ES-I3 (cell line): ENCODE measurements at regions not wholly inside any gene's neighbourhood (a gene's known extent, or its start where the extent isn't known, plus 50 kb on each side); places are given as distances from the start of the nearest gene placed in this dataset.

Source experiments
- H3K36me3 ChIP-seq: 2 replicates; pipeline ENCODE4 v1.6.1; 2013; ENCODE audit warnings: mild to moderate bottlenecking, low read length, control low read depth, moderate library complexity; ENCODE audit not compliant: insufficient read depth
- H3K4me1 ChIP-seq: 2 replicates; pipeline ENCODE4 v1.6.1; 2013; ENCODE audit warnings: mild to moderate bottlenecking, control low read depth, low read length; ENCODE audit not compliant: insufficient read depth
- H3K9ac ChIP-seq: 2 replicates; pipeline ENCODE4 v1.6.1; 2013; ENCODE audit warnings: low read depth, mild to moderate bottlenecking, low read length, moderate library complexity
- H3K9me3 ChIP-seq: 2 replicates; pipeline ENCODE4 v1.6.1; 2013; ENCODE audit warnings: mild to moderate bottlenecking, low read length, moderate library complexity; ENCODE audit not compliant: control insufficient read depth, insufficient read depth

DNA sequence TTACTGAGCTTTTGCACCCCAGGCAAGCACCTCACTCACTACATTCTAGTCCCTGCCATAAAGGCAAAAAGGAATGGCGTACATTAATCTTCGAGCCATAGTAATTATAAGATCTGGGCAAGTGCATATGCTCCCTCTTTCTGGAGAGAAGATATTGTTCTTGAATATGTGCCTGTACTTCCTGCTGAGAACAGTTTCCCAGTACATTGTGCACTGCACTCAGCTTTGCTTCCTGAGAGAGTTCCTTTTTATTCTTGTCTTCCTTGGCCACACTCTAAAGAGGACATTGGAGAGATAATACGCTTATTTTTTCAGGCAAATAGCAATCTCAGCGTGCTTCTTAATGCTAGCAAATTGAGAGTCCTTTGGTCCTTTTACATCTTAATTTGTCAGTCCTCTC is 909.0 kb upstream of the PCDH10 start:
- no peaks in the 10 kb centered on the region for H3K36me3 ChIP-seq
- no peaks in the 10 kb centered on the region for H3K4me1 ChIP-seq
- no peak overlapping the region for H3K9ac ChIP-seq
- no peaks in the 10 kb centered on the region for H3K9me3 ChIP-seq

DNA sequence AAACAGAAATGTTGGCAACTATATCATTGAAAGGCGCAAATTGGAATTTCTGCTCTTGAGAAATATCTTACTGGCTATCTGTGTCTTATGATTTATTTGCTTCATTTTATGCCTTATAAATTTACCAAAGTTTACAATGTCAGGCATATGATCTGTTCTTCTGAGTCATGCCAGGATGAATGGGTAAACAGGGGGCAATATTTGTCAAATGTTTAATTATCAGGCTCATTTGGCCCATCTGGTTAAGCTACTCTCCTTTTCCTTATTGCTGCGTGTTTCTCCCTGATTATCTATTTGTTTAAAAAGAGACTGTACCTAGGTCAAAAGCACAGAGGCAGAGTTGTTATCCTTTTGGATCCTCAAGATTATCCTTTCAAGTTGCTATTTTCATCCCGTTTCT is 903.8 kb upstream of the PCDH10 start:
- no peaks in the 10 kb centered on the region; the same call in 1 of the 2 replicates for H3K9me3 ChIP-seq
- no peaks in the 10 kb centered on the region for H3K36me3 ChIP-seq
- no peaks in the 10 kb centered on the region for H3K4me1 ChIP-seq
- no peak overlapping the region for H3K9ac ChIP-seq

DNA sequence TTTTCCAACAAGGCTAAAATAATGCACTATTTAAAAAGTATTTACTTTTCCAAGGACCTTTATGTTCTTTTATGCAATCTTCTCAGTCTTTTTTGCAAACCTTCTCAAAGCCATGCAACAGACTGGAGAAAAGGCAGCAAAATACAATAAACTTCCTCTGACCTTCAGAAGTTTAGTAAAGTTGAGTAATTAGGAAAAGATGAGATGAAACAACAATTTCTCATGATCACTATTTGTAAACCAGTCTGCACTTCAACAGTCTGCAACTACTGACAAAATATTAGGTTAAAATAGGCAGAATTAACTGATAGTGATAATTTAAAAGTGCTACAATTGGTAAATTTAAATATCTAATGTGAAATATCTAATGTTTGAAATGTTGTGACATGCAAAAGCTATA is 884.9 kb upstream of the PCDH10 start:
- Histone ChIP-seq H3K4me1 (no peaks in the 10 kb centered on the region), H3K9ac (no peak overlapping the region), H3K9me3 (no peaks in the 10 kb centered on the region), H3K36me3 (no peaks in the 10 kb centered on the region)

DNA sequence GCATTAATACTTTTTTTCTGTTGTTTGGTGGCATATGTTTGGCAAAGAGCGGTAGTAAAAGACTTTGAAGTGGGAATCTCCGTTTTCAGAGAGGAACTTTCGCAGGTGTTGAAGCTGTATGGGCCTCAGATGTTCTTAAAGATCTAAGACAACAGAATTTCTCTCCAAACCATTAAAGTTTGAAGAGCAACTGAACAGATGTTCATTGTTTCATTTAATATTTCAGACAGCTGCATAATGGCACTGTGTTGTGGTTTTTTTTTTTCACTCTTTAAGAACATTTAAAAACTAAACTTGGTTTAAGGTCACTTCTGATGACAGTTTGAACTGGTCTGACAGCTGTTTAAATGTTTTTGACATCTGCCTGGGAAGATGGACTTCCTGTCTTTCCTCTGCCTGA is 882.7 kb upstream of the PCDH10 start:
- H3K4me1 ChIP-seq = no peaks in the 10 kb centered on the region
- no peaks in the 10 kb centered on the region for H3K36me3 ChIP-seq
- no peak overlapping the region for H3K9ac ChIP-seq
- no peaks in the 10 kb centered on the region for H3K9me3 ChIP-seq

DNA sequence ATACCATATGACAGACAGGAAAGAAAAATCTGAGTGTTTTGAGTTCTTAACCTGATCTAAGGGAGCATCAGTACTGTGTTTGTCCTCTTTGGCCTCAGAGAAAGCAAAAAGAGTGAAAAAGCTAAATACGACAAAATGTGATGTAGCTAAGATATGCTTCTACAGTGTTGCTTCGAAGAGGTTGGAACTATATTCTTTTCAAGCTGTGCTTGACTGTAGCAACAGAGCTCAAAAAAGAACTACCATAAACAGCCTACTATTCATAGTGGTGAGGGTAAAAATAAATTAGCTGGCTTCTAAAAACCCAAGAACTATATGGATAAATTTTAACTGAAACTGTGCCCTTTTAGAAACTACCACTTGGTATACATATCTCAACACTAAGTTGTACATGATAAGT is 881.8 kb upstream of the PCDH10 start:
- Histone ChIP-seq H3K9me3 (no peaks in the 10 kb centered on the region), H3K9ac (no peak overlapping the region), H3K36me3 (no peaks in the 10 kb centered on the region), H3K4me1 (no peaks in the 10 kb centered on the region)

DNA sequence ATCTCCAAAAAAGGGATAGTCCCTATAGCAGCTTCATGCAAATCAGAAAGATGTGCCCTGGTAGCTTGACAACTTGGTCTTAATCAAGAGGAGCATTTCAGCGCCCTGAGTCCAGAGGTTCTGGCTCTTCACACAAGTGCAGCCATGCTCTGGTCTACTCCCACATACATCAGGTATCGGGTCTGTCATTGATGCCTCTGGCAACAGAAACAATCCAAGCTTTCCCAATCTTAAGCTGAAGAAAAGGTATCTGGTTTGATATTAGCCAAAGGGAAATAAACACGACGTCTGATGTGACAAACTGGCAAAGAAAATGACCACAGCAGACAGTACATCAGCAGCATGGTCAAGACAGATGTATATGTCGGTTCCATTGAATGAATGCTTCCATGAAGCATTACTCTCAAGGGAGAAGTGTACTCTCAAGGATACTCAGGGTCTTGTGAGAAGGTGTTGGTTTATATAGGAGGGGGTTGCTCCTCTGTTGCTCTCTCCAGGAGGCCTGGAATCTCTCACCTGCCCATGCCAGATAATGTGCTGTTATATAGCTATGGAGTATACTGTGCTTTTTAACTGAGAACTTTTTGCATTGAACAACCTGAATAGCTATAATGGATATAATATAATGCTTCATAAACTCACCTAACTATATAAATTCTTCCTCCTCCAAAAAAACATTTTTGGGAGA is 879.6 kb upstream of the PCDH10 start:
- H3K9ac ChIP-seq = no peak overlapping the region
- H3K36me3 ChIP-seq = no peaks in the 10 kb centered on the region
- H3K4me1 ChIP-seq = no peaks in the 10 kb centered on the region
- no peaks in the 10 kb centered on the region for H3K9me3 ChIP-seq

DNA sequence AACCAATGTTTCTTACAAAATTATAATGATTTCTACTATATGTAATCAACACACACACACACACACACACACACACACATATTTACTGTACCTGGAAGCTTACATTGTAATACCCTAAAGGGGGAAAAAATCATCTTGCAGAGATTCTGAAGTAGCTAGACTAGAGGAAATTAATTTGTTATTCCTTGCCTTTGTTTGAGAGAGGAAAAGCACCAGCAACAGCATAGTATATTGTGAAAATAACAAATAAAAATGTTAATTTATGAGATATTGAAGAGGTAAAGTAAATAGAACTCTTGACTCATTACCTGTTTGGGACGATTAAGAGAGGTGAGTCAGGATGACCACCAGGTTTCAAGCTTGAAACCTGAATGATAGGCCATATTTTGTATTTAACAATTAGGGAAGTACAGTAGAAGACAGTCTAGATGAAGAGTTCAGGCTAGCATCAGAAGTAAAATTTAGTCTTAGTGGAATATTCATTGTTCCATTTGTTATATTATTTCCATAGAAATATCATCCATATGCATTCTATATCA is 873.4 kb upstream of the PCDH10 start:
- H3K4me1 ChIP-seq = no peaks in the 10 kb centered on the region

DNA sequence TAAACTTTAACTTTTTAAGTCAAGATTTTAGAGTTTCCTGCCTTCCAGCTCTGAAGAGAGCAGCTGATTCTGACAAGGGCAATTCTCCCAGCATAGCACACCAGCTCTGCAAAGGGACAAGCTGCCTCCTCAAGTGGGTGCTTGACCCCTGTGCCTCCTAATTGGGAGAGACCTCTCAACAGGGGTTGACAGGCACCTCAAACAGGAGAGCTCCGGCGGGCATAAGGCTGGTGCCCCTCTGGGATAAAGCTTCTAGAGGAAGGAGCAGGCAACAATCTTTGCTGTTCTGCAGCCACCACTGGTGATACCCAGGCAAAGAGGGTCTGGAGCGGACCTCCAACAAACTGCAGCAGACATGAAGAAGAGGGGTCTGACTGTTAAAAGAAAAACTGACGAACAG is 872.9 kb upstream of the PCDH10 start:
- Histone ChIP-seq H3K9ac (no peak overlapping the region), H3K4me1 (no peaks in the 10 kb centered on the region), H3K9me3 (peaks cover 4% of the 10 kb centered on the region; the same call in 1 of the 2 replicates), H3K36me3 (no peaks in the 10 kb centered on the region)

More for the DNA sequence above, 873.4 kb upstream of the PCDH10 start:
- Histone ChIP-seq H3K9ac (no peak overlapping the region), H3K9me3 (peaks cover 4% of the 10 kb centered on the region; the same call in 1 of the 2 replicates), H3K36me3 (no peaks in the 10 kb centered on the region)

DNA sequence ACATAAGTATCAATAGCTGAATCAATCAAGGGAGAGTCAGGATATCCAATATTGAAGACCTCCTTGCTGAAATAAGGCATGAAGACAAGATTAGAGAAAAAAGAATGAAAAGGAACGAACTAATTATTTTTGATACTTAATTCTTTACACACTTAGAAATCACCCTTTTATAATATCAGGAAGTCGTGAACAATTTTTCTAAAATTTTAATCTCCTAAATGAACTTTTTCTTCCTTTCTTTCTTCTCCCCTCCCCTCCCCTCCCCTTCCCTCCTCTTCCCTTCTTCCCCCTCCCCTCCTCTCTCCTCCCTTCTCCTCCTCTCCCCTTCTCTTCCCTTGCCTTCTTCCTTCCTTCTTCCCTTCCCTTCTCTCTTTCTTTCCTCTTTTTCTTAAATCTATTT is 872.1 kb upstream of the PCDH10 start:
- Histone ChIP-seq H3K4me1 (no peaks in the 10 kb centered on the region), H3K36me3 (no peaks in the 10 kb centered on the region), H3K9me3 (peaks cover 4% of the 10 kb centered on the region; the same call in 1 of the 2 replicates), H3K9ac (no peak overlapping the region)

DNA sequence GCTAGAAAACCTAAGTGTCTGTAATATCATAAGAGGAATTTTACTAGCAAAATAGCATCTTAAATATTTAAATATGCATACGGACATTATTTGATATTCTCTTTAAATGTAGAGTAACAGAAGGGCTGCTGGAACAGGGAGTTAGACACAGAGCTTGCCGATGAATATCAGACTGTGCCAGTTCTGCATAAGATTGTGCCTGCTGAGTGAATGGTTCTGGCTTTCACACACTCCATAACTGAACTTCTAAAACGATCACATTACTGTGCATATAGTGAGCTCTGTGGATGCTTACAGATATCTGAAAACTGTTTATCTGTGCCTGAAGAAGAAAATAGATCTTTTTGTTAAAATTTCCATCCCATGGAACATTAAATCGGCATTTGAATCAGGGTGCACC is 867.4 kb upstream of the PCDH10 start:
- Histone ChIP-seq H3K36me3 (no peaks in the 10 kb centered on the region), H3K9me3 (peaks cover 19% of the 10 kb centered on the region), H3K4me1 (no peaks in the 10 kb centered on the region), H3K9ac (no peak overlapping the region)

DNA sequence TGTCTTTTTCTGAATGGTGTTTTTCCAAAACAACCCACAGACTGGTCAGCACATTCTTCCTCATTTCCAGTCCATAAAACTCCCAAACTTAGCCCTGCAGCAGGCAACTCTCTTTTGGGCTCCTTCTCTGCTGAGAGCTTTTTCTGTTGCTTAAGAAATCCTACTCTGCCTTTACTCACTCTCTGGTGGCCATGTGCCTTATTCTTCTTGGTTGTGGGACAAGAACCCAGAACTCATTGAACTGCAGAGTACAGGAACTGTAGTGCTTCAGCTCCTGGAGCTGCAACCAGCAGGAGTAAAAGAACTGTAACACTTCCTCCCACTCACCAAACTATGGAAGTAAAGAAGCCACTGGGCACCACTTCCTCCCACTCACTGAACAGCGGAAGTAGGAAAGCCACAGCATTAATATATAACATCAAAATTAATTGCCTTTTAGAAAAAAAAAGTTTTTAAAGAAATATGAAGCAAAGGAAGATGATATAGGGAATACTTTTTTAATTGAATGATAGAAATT is 864.1 kb upstream of the PCDH10 start:
- Histone ChIP-seq H3K9me3 (peaks cover 15% of the 10 kb centered on the region), H3K36me3 (no peaks in the 10 kb centered on the region)

DNA sequence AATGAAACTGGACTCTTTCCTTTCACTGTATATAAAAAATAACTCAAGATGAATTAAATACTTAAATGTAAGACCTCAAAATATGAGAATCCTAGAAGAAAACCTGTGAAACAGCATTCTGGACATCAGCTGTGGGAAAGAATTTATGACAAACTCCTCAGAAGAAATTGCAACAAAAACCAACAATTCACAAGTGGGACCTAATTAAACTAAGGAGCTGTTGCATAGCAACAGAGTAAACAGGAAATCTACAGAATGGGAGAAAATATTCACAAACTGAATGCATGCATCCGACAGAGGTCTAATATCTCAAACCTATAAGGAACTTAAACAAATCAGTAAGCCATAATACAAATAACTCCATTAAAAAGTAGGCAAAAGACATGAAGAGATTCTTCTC is 851.7 kb upstream of the PCDH10 start:
- Histone ChIP-seq H3K9ac (no peak overlapping the region), H3K36me3 (no peaks in the 10 kb centered on the region)

More for the DNA sequence above, 864.1 kb upstream of the PCDH10 start:
- no peaks in the 10 kb centered on the region for H3K4me1 ChIP-seq
- H3K9ac ChIP-seq = no peak overlapping the region

DNA sequence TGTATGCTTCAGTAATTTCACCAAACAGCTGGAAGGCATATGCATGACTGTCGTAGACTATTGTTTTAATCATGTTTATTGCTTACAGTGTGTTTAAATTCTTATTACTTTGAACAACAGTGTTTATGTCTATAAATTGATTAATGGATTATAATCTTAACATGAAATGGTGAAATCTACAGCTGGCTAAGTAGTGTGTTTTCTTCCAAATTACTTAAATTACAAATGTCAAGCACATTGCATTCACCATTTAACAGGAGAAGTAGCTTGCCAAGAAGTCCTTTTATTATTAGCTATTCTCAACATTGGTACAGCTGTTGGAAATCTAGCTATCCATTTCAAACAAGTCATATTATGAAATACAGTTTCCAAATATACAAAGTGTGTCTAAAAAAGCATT is 849.3 kb upstream of the PCDH10 start:
- Histone ChIP-seq H3K9me3 (no peaks in the 10 kb centered on the region), H3K4me1 (no peaks in the 10 kb centered on the region), H3K9ac (no peak overlapping the region), H3K36me3 (no peaks in the 10 kb centered on the region)

More for the DNA sequence above, 851.7 kb upstream of the PCDH10 start:
- no peaks in the 10 kb centered on the region for H3K9me3 ChIP-seq
- H3K4me1 ChIP-seq = no peaks in the 10 kb centered on the region

DNA sequence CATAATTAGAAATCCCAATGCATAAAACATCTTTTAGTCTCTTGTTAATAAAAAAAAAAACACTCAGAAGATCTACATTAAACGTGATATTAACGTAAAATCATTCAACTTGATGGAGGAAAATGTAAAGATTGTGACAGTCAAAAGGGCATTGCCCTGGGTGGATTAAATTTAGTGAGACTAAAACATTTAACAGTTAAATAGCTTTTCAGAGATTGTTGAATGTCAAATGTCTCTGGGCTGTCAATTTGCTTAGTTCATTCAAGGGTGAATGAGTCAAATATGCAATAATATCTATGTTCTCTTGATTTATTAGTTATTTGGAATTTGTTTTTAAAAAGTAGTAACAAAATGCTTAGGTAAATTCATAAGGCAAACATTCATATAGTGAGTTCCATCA is 836.6 kb upstream of the PCDH10 start:
- Histone ChIP-seq H3K9me3 (no peaks in the 10 kb centered on the region), H3K9ac (no peak overlapping the region), H3K4me1 (no peaks in the 10 kb centered on the region), H3K36me3 (no peaks in the 10 kb centered on the region)

DNA sequence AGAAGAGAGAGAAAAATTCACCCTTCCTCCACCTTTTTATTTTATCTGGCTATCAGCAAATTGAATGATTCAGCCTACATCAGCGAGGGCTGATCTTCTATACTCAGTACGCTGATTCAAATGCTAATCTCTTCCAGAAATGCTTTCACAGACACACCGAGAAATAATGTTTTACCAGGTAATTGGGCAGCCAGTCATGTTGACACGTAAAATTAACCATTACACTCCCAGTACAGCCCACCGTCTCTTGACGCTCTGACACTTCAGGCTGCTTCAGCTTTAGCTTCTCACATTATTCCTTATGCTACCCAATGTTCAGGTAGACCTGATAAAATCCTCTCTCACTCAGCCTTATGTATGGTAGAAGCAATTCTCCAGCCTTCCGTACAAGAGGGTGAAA is 835.2 kb upstream of the PCDH10 start:
- Histone ChIP-seq H3K36me3 (no peaks in the 10 kb centered on the region), H3K9me3 (no peaks in the 10 kb centered on the region), H3K4me1 (no peaks in the 10 kb centered on the region), H3K9ac (no peak overlapping the region)
